HEK293 (cell line): ENCODE measurements at regions not wholly inside any gene's neighbourhood (a gene's known extent, or its start where the extent isn't known, plus 50 kb on each side); places are given as distances from the start of the nearest gene placed in this dataset.
"Not testable (repeated sequence)": the region's sequence is repeated elsewhere in the genome, so short reads cannot be mapped to it uniquely, and the experiment has no call there.

Experiments used
- KLF1 ChIP-seq: fragments of 450-650 bp; formaldehyde crosslinking; IDR thresholded peaks from 2 replicates; pipeline ENCODE4 v1.5.1; 2016; ENCODE audit warnings: missing biosample characterization, missing genetic modification characterization
- ZBTB20 ChIP-seq: fragments of 450-650 bp; formaldehyde crosslinking; IDR thresholded peaks from 2 replicates; pipeline ENCODE4 v1.5.1; 2016; ENCODE audit warnings: missing biosample characterization, missing genetic modification characterization
- TF ChIP-seq, protein P1 (sequence below): fragments of 450-650 bp; formaldehyde crosslinking; IDR thresholded peaks from 2 replicates; pipeline ENCODE4 v1.5.1; 2016; ENCODE audit warnings: missing biosample characterization, missing genetic modification characterization

DNA sequence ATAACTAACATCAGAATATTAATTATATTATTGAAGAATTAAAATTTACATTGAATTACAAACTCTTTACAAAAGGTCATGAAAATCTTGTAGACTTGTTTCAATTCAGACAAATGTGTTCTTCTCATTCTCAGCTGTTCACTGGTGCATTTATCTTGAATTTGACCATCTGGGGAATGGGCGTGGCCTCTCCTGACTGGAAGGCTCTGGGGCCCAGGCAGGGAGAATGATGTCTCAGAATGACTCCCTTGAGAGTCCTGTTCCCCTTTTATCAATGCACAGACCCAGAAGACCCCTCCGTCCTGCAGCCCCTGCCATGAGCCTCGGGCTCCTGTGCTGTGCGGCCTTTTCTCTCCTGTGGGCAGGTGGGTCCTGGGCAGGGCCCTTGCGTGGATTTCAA lies 242.2 kb upstream of the PRSS1 start:
- TF ChIP-seq KLF1, ZBTB20 (tag by site-specific recombination): not testable (repeated sequence)
- TF ChIP-seq, protein P1, sequence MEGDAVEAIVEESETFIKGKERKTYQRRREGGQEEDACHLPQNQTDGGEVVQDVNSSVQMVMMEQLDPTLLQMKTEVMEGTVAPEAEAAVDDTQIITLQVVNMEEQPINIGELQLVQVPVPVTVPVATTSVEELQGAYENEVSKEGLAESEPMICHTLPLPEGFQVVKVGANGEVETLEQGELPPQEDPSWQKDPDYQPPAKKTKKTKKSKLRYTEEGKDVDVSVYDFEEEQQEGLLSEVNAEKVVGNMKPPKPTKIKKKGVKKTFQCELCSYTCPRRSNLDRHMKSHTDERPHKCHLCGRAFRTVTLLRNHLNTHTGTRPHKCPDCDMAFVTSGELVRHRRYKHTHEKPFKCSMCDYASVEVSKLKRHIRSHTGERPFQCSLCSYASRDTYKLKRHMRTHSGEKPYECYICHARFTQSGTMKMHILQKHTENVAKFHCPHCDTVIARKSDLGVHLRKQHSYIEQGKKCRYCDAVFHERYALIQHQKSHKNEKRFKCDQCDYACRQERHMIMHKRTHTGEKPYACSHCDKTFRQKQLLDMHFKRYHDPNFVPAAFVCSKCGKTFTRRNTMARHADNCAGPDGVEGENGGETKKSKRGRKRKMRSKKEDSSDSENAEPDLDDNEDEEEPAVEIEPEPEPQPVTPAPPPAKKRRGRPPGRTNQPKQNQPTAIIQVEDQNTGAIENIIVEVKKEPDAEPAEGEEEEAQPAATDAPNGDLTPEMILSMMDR: not testable (repeated sequence)
